HG03039 (cell line): ENCODE measurements at regions not wholly inside any gene's neighbourhood (a gene's known extent, or its start where the extent isn't known, plus 50 kb on each side); places are given as distances from the start of the nearest gene placed in this dataset.
"Not testable (repeated sequence)": the region's sequence is repeated elsewhere in the genome, so short reads cannot be mapped to it uniquely, and the experiment has no call there.

ENCODE experiments used
- ATAC-seq: cut with Tn5 transposase; IDR thresholded peaks from one replicate; pipeline ENCODE4 v1.9.1; 2021; ENCODE audit warnings: mild to moderate bottlenecking, moderate library complexity; ENCODE audit not compliant: unreplicated experiment

DNA sequence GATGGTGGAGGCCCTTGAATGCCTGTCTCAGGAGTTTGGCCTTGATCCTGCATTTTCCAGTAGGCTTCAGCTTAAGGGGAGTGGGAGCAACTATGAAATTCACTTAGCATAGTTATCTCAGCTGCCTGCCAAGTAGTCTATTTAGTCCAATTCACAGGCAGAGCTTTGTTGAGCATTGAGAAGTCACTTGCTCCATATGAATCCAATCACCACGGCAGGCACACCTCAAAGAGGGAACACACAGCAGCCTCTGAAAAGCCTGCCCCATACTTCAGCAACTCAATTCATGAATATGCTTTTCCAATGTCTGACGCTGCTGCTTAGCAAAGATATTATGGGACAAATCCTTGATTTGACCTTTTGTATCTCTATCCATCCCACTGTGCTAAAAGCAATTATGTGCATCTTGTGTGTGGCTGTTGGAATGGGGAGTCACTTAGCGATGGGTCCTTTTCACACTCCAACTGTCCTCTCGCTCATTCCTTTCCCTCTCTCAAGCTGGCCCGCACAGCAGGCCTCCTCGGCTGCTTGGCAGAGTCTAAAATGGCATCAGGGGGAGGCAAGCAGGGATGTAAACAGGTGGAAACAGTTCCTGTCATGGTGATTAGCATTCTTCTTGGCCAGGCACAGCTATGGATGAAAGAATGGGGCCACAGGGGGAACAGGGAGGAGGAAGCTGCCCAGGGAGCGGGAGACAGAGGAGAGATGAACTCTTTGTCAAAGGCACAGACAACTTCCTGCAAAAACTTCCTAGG lies 56.0 kb upstream of the LRPPRC start:
- ATAC-seq, result no peak

DNA sequence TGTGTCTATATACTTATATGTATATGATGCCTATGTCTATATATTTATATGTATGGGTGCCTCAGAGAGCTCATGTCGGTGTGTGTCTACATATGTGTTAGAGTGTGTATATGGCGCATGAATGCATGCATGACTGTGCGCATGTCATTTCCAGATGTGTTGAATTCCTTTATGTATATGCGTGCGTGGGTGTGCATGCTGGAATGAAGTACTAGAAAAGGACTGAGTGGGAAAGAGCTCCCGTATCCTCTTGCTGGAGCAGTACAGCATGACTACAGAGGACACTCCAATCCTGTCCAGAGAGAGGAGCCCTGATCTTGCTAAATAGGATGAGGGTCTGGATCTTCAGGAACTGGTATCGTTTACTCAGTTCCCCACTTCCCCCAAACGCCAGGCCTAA lies 56.8 kb upstream of the LRPPRC start:
- ATAC-seq, result no peak

DNA sequence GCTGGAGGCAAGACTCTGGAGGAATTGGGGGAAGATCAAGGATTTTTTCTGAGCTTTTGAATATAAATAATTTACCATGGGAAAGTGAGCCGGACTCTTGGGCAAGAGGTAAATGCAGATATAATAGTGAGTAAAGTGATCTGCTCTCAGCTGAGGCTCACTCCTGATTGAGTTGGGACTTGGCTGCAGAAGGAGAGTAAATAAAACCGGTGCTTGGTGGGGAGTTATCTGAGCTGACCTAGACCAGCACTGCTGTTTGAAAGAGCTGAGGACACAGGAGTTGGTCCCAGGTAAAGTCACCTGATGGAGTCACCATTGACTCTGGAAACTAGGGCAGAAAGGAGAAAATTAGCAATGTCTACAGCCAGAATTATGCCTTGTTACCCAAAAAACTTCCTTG lies 57.3 kb upstream of the LRPPRC start:
- no peak for ATAC-seq

DNA sequence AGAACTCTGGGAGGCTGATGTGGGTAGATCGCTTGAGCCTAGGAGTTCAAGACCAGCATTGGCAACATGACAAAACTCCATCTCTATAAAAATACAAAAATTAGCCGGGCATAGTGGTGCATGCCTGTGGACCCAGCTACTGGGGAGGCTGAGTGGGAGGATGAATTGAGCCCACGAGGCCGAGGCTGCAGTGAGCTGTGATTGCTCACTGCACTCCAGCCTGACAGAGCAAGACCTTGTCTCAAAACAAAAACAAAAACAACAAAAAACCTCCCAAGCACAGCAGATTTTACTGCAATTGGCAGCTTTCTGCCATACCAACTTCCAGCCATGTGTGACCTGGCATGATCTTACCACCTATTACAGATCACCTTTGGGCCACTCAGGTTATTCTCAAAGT lies 57.7 kb upstream of the LRPPRC start:
- ATAC-seq, result no peak

DNA sequence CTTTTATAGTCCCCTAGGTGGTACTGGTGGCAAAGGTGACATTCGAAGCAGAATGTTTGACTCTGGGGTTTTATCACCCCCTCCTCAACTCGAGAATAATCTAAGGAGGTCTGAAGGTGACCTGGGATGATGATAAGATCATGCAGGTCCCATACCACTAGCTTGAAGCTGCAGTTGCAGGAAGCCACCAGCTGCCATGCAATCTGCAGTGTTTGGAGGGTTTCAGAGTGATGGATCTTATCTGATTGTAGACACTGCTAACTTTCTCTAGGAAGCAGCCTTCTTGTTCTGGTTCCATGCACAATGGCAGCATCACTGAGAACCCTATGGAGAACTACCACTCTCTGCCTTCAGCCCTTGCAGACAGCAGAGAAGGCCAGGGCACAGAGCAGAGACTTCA lies 59.4 kb upstream of the LRPPRC start:
- ATAC-seq, result no peak

DNA sequence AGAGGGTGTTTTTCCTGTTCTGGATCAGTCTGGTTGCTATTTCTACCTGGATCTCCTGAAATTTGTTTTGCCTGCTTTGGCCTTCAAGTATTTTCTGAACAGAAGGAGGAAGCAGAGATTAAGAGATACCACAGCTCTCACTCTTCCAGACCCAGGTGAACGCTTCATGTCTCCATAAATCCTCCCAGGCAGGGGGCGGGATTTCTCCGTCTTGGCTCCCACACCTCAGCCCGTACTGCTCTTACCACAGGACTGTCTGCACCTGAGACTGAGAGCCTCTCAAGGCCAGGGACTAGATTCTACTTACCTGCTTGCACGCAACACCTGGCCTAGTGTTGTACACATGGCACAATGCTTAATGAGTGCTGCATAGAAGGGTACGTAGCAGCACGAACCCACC lies 59.9 kb upstream of the LRPPRC start:
- ATAC-seq, result no peak

DNA sequence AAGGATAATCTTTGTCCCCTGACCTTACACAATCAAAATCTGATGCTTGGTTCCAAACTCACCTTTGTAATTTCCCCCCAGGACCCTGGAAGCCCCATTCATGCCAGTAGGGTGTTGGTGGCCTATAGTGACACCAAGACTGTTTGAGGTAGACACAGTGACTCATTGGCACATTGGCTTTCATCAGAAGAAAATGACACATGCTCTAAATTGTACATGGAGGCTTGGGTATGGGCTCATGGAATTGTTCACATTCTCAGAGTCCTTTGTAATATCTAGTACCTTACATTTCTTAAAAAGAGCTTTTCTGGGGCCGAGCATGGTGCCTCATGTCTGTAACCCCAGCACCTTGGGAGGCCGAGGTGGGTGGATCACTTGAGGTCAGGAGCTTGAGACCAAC lies 61.2 kb upstream of the LRPPRC start:
- no peak for ATAC-seq

DNA sequence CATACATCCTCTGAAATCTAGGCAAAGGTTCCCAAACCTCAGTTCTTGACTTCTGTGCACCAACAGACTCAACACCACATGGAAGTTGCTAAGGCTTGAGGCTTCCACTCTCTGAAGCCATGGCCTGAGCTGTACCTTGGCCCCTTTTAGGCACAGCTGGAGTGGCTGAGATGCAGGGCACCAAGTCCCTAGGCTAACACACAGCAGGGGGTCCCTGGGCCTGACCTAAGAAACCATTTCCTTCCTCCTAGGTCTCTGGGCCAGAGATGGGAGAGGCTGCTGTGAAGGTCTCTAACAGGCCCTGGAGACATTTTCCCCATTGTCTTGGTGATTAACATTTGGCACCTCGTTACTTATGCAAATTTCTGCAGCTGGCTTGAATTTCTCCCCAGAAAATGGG lies 64.5 kb upstream of the LRPPRC start:
- ATAC-seq, result not testable (repeated sequence)

DNA sequence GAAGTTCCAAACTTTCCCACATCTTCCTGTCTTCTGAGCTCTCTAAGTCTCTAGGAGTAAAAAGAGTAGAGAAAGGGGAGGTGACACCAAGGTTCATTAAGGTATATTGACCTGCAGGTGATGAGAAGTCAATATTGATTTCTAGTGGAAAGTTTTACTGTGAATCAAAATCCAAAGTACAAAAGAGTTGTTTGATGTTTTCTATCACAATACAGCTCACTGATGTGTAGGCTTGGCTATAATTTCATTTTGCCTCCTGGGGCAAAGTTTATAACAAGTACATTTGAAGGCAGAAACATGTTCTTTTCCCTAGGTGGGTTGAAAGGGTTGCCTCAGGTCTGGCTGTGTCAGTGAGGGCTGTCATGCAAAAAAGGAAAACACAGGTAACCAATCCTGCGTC lies 65.2 kb upstream of the LRPPRC start:
- no peak for ATAC-seq

DNA sequence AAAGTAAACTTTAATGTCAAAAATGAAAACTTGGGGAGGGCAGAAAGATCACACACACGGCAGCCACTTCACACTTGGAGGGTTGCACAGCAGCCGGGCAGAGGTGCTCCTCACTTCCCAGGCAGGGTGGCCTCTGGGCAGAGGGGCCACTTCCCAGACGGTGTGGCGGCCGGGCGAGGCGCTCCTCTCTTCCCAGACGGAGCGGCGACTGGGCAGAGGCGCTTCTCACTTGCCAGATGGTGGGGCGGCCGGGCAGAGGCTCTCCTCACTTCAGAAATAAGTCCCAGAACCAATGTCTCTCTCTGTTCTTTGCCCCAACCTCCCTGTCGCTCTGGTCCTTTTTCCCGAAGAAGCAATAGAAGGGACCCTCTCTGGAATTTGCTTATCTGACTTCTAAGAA lies 65.7 kb upstream of the LRPPRC start:
- no peak for ATAC-seq

DNA sequence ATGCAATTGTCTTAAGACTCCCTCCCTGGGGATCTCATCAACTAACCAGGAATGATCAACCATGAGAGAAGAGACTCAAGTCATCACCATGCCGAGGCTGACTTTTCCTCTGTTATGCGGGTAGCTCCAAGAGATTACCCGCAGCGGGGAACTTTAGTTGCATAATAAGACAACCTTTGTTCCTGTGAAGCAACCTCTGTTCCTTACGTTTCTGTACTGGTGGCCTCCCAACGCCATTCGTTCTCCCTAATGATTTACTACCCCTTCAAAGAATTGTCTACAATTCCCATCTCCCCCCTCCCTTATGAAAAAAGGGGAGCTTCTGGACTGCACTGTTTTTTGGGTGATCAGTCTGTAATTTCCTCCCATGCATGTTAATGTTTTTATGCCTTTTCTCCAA lies 66.1 kb upstream of the LRPPRC start:
- ATAC-seq, result no peak

DNA sequence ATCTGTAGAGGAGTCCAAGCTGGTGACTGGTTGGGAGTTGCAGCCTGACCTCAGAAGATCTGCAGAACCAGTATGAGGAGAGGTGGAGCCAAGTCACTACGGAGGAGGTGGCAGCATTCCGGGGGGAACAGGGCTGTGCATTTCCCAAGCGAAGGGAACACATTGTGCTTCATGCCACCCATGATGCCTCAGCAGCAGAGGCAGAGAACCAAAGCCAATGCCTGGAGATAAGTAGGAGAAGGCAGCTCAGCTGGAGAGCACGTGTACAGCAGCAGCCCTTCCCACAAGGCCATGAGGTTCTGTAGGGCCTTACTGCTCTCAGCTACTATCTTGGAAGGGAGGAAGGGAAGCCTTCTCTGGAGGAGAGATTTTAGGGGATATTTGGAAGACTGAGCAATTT lies 67.2 kb upstream of the LRPPRC start:
- ATAC-seq, result no peak

DNA sequence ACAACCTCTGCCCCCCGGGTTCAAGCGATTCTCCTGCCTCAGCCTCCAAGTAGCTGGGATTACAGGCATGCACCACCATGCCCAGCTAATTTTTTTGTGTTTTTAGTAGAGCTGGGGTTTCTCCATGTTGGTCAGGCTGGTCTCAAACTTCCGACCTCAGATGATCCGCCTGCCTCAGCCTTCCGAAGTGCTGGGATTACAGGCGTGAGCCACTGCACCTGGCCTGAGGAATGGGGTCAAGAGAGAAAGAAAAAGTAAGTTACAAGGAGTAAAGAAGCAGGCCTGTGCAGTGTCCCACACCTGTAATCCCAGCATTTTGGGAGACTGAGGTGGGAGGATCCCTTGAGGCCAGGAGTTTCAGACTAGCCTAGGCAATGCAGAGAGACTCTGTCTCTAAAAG lies 68.5 kb upstream of the LRPPRC start:
- ATAC-seq, result not testable (repeated sequence)

DNA sequence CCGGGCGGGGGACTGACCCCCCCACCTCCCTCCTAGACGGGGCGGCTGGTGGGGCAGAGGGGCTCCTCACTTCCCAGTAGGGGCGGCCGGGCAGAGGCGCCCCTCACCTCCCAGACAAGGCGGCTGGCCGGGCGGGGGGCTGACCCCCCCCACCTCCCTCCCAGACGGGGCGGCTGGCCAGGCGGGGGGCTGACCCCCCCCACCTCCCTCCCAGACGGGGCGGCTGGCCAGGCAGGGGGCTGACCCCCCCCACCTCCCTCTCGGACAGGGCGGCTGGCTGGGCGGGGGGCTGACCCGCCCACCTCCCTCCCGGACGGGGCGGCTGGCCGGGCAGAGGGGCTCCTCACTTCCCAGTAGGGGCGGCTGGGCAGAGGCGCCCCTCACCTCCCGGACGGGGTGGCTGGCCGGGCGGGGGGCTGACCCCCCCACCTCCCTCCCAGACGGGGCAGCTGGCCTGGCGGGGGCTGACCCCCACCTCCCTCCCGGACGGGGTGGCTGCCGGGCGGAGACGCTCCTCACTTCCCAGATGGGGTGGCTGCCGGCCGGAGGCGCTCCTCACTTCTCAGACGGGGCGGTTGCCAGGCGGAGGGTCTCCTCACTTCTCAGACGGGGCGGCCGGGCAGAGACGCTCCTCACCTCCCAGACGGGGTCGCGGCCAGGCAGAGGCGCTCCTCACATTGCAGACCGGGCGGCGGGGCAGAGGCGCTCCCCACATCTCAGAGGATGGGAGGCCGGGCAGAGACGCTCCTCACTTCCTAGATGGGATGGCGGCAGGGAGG lies 71.4 kb upstream of the LRPPRC start:
- ATAC-seq, result not testable (repeated sequence)

DNA sequence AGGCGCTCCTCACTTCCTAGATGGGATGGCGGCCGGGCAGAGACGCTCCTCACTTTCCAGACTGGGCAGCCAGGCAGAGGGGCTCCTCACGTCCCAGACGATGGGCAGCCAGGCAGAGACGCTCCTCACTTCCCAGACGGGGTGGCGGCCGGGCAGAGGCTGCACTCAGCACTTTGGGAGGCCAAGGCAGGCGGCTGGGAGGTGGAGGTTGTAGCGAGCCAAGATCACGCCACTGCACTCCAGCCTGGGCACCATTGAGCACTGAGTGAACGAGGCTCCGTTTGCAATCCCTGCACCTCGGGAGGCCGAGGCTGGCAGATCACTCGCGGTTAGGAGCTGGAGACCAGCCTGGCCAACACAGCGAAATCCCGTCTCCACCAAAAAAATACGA lies 72.0 kb upstream of the LRPPRC start:
- not testable (repeated sequence) for ATAC-seq

DNA sequence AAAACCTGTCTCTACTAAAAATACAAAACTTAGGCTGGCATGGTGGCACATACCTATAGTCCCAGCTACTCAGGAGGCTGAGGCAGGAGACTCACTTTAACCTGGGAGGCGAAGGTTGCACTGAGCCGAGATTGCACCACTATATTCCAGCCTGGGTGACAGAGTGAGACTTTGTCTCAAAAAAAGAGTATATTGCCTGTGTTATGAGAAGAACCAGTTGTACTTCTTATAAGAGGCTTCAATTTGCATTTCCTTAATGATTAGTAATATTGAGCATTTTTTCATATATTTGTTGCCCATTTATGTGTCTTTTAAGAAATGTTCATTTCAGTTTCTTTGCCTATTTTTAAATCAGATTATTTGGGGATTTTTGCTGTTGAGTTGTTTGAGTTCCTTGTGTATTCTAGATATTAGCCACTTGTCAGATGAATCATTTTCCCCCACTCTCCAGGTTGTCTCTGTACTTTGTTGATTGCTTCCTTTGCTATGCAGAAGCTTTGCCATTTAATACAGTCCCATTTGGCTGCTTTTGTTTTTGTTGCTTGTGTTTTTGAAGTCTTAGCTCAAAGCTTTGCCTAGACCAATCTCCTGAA lies 75.8 kb upstream of the LRPPRC start:
- no peak for ATAC-seq

DNA sequence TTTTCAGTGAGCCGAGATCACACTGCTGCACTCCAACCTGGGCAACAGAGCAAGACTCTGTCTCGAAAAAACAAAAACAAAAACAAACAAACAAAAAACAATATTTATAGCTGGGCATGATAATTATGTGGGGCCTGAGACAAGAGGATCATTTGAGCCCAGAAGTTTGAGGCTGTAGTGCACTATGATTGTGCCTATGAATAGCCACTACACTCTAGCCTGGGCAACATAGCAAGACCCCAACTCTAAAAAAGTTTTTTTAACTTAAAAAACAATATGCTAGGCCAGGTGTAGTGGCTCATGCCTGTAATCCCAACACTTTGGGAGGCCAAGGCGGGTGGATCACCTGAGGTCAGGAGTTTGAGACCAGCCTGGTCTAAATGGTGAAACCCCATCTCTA lies 77.9 kb upstream of the LRPPRC start:
- not testable (repeated sequence) for ATAC-seq

DNA sequence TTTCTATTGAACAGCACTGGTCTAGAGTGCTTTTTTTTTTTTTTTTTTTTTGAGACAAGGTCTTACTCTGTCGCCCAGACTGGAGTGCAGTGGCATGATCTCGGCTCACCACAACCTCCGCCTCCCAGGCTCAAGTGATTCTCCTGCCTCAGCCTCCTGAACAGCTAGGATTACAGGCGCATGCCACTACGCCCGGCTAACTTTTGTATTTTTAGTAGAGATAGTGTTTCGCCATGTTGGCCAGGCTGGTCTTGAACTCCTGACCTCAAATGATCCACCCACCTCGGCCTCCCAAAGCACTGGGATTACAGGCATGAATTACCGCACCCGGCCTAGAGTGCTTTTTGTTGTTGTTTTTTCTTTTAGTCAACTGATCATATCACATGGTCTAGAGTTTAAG lies 79.0 kb upstream of the LRPPRC start:
- ATAC-seq, result not testable (repeated sequence)

DNA sequence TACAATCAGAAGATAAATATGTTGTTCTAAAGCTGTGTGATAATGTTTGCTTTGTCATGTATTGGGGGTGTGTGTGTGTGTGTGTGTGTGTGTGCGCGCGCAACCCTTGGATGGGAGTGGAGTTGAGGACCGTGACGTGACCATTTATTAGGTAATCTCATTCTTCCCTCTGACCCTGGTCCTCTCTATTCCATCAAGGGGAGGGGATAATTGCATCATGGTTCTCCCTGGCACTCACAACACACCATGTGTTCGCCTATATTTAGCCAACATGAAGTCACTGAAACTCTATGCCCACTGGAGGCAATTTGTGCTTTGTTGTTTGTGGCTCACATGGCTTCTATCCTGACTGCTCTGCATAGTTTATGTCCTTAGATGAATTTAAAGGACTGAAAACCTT lies 79.8 kb upstream of the LRPPRC start:
- ATAC-seq, result no peak

DNA sequence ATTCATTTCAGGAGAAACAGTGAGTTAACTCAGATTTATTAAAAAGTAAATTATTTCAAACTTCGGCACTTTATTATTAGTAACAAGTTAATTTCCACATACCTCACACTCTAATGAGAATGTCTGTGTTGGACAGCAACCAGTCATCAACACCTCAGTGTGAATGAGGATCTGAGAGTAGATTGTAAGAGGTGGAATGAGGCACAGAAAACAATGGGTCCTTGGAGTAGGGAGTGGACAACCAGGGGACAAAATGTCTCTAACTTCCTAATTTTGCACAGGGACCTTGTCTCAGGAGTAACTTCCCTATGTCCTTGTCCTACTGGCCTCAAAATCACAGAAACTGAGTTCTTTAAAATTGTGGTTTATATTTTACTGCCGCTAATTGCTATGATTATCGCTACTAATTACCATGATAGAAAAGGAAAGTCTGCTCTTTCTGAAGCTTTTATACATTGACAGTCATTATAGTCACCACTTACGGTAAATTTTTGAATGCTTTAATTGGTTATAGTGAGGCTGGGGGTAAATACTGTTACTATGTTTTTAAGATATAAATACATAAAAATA lies 82.2 kb upstream of the LRPPRC start:
- no peak for ATAC-seq

DNA sequence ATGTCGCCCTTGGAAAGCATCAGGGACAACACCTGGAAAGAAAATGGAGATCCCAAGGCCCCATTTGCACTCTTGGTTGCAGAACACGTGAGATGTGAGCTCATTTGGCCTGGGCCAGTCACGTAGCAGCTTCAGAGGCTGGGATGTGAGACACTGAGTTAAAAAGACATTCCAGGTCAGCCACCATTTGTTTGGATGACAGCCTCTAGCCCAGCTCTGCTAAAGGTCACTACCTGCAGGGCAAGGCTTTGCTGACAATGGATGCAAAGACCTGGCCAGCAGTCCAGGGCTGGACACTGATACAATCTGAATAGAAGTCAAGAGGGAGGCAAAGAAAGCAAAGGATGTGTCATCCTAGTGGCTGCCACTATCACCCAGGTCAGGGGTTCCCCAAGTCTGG lies 83.9 kb upstream of the LRPPRC start:
- no peak for ATAC-seq

DNA sequence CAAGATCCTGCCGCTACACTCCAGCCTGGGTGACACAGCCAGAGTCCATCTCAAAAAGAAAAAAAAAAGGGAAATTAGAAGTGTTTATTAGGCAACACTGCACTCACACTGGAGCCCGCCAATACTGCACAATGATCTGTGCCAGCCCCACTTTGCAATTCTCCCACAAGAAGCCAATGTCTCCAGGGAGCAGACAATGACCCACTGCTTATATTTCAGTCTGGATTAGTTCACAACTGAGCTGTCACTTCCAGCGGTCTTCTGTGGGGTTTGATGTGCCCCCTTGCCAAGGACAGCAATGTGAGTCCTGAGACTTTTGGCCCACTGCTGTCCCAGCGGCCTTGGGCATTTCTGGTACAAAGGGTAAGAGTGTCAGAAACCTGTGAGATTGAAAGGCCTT lies 85.6 kb upstream of the PPM1B start:
- no peak for ATAC-seq
